Tibial nerve (tissue), 4 donors: ENCODE measurements at regions not wholly inside any gene's neighbourhood (a gene's known extent, or its start where the extent isn't known, plus 50 kb on each side); places are given as distances from the start of the nearest gene placed in this dataset.

Experiments
- EP300 ChIP-seq, 2 donors: sonication (generic); formaldehyde crosslinking; IDR thresholded peaks; one replicate each; pipeline ENCODE4 v1.6.1; 2017; ENCODE audit warnings: antibody characterized with exemption in 2 of 2, mild to moderate bottlenecking in 1 of 2
- POLR2A ChIP-seq, 2 donors: fragments of 450-650 bp; IDR thresholded peaks; one replicate each; pipeline ENCODE4 v1.6.1; 2017; ENCODE audit warnings: antibody characterized with exemption in 2 of 2, mild to moderate bottlenecking in 2 of 2, moderate library complexity in 2 of 2
- TF ChIP-seq, protein P1 (sequence below), 5 experiments: fragments of 200-600 bp in 3 of 5; fragments of 450-650 bp in 2 of 5; sonication (generic) in 3 of 5; IDR thresholded peaks; one replicate each; pipeline ENCODE4 v1.5.1; 2016 to 2019; ENCODE audit warnings: antibody characterized with exemption in 5 of 5, mild to moderate bottlenecking in 3 of 5, moderate library complexity in 2 of 5

DNA sequence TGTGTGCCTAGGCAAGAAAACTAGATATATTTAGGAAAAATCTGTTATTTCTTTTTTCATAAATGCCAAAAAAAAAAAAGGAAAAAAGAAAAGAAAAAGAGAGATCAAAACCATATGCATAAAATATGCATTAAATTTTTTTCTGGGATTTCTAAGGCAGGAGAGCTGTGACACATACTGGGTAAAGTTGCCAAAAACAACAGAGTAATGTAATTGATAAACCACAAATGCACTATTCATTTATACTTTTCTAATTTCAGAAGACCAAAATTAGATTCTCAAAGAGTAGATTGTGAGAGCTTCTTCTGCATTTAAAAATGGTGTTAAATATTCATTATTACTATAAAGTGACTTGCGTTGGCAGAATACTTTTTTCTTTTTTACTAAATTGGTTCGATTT is 673.8 kb upstream of the MGAT4C start:
- TF ChIP-seq, protein P1, sequence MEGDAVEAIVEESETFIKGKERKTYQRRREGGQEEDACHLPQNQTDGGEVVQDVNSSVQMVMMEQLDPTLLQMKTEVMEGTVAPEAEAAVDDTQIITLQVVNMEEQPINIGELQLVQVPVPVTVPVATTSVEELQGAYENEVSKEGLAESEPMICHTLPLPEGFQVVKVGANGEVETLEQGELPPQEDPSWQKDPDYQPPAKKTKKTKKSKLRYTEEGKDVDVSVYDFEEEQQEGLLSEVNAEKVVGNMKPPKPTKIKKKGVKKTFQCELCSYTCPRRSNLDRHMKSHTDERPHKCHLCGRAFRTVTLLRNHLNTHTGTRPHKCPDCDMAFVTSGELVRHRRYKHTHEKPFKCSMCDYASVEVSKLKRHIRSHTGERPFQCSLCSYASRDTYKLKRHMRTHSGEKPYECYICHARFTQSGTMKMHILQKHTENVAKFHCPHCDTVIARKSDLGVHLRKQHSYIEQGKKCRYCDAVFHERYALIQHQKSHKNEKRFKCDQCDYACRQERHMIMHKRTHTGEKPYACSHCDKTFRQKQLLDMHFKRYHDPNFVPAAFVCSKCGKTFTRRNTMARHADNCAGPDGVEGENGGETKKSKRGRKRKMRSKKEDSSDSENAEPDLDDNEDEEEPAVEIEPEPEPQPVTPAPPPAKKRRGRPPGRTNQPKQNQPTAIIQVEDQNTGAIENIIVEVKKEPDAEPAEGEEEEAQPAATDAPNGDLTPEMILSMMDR (IDR thresholded peaks at IDR 0.05), result no peak
- TF ChIP-seq POLR2A (IDR thresholded peaks at IDR 0.05), result no peak
- no peak for TF ChIP-seq EP300 (IDR thresholded peaks at IDR 0.05)
